ENCODE measurements at regions not wholly inside any gene's neighbourhood (a gene's known extent, or its start where the extent isn't known, plus 50 kb on each side); places are given as distances from the start of the nearest gene placed in this dataset.

DNA sequence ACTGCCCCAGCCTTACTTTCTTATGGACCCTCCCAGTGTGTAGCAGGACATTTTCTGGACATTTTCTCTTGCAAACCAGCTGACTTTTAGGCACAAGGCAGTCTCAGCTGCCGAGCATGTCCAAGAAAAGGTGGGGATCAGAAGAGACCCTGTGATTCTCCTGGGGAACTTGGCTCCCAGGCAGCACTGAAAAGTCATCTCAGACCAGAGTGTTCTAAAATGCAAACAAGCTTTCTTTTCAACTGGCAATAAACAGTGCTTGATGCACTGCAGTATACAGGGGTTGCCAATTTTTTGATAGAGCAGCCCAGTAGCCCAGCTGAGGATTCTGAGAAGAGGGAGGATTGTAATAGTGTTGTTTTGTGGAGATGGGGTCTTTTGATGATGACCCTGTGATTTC lies 168.0 kb upstream of the PHYHIPL start:
- TF ChIP-seq SMC3 (conservative IDR thresholded peaks at IDR 0.05; ENCODE audit: poor library complexity) (no peak), TAF1 (IDR thresholded peaks at IDR 0.05; ENCODE audit: low read depth) (no peak), MXI1 (conservative IDR thresholded peaks at IDR 0.05; ENCODE audit: poor library complexity, severe bottlenecking) (no peak), EP300 (conservative IDR thresholded peaks at IDR 0.05; ENCODE audit: poor library complexity, severe bottlenecking) (no peak), RAD21 (conservative IDR thresholded peaks at IDR 0.05) (no peak)
- no peaks in the 10 kb centered on the region for H3K9me2 ChIP-seq (ENCODE audit: insufficient read depth, low read length)
- H3K4me3 ChIP-seq (ENCODE audit: low read length), result no peak overlapping the region
- H3K27ac ChIP-seq (ENCODE audit: low read length), result no peak overlapping the region
- H2AFZ ChIP-seq (ENCODE audit: low read depth, low read length), result no peak overlapping the region
- no peaks in the 10 kb centered on the region for H3F3A ChIP-seq (ENCODE audit: insufficient read depth, low read length, poor library complexity, severe bottlenecking)
- H3K9ac ChIP-seq (ENCODE audit: low read length), result no peak overlapping the region
- H3K36me3 ChIP-seq (ENCODE audit: insufficient read depth, low read length), result no peaks in the 10 kb centered on the region
- no peak overlapping the region for H3K4me2 ChIP-seq (ENCODE audit: low read length)
- no peaks in the 10 kb centered on the region for H3K79me2 ChIP-seq (replicated peaks; ENCODE audit: insufficient read depth, low read length)
- H4K20me1 ChIP-seq (ENCODE audit: insufficient read depth), result no peaks in the 10 kb centered on the region
- no peaks in the 10 kb centered on the region for H3K27me3 ChIP-seq (ENCODE audit: insufficient read depth, low read depth, low read length)
- no peaks in the 10 kb centered on the region for H3K9me3 ChIP-seq (ENCODE audit: low read length)

DNA sequence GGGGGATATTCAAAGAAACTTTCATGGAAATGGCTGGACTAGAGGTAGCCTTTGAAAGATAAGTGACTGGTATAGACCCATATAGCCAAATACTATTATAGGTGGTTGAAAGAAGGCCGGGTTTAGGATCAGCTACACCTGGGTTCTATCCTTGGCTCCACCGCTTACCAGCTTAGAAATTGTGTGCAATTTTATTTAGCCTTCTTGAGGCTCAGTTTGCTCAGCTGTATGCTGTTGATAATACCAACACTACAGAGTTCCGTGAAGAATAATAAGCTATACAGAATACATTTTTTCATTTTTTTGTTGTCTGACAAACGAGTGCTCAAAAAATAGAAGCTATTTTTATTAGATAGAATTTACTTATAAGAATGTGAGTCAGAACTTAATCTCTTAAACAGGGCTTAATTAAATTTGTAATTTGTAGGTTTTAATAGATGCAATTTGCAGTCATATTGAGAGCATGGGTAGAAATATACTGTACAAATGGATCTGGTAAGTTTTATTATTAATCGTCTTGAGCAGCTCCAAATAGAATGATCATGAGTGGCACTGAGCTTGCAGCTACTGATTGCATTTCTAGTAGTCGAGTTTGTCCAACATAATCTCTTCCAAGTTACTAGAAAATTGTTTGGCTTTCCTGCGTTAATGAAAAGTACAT lies 164.3 kb upstream of the PHYHIPL start:
- TF ChIP-seq EP300 (conservative IDR thresholded peaks at IDR 0.05; ENCODE audit: poor library complexity, severe bottlenecking) (no peak), MXI1 (conservative IDR thresholded peaks at IDR 0.05; ENCODE audit: poor library complexity, severe bottlenecking) (no peak), TAF1 (IDR thresholded peaks at IDR 0.05; ENCODE audit: low read depth) (no peak), POLR2AphosphoS5 (IDR thresholded peaks at IDR 0.05) (no peak), EZH2 (IDR thresholded peaks at IDR 0.05; ENCODE audit: borderline replicate concordance, insufficient read depth, low read length, poor library complexity, severe bottlenecking) (no peak), SMC3 (conservative IDR thresholded peaks at IDR 0.05; ENCODE audit: poor library complexity) (no peak), RAD21 (conservative IDR thresholded peaks at IDR 0.05) (no peak)
- TF ChIP-seq, protein P1, sequence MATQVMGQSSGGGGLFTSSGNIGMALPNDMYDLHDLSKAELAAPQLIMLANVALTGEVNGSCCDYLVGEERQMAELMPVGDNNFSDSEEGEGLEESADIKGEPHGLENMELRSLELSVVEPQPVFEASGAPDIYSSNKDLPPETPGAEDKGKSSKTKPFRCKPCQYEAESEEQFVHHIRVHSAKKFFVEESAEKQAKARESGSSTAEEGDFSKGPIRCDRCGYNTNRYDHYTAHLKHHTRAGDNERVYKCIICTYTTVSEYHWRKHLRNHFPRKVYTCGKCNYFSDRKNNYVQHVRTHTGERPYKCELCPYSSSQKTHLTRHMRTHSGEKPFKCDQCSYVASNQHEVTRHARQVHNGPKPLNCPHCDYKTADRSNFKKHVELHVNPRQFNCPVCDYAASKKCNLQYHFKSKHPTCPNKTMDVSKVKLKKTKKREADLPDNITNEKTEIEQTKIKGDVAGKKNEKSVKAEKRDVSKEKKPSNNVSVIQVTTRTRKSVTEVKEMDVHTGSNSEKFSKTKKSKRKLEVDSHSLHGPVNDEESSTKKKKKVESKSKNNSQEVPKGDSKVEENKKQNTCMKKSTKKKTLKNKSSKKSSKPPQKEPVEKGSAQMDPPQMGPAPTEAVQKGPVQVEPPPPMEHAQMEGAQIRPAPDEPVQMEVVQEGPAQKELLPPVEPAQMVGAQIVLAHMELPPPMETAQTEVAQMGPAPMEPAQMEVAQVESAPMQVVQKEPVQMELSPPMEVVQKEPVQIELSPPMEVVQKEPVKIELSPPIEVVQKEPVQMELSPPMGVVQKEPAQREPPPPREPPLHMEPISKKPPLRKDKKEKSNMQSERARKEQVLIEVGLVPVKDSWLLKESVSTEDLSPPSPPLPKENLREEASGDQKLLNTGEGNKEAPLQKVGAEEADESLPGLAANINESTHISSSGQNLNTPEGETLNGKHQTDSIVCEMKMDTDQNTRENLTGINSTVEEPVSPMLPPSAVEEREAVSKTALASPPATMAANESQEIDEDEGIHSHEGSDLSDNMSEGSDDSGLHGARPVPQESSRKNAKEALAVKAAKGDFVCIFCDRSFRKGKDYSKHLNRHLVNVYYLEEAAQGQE (IDR thresholded peaks at IDR 0.05; ENCODE audit: borderline replicate concordance), result no peak
- H3K27me3 ChIP-seq (ENCODE audit: insufficient read depth, low read depth, low read length), result no peaks in the 10 kb centered on the region
- H3K9me3 ChIP-seq (ENCODE audit: low read length), result no peaks in the 10 kb centered on the region
- H3K79me2 ChIP-seq (replicated peaks; ENCODE audit: insufficient read depth, low read length), result no peaks in the 10 kb centered on the region
- H2AFZ ChIP-seq (ENCODE audit: low read depth, low read length), result no peak overlapping the region
- no peaks in the 10 kb centered on the region for H3K36me3 ChIP-seq (ENCODE audit: insufficient read depth, low read length)
- no peak overlapping the region for H3K4me2 ChIP-seq (ENCODE audit: low read length)
- no peaks in the 10 kb centered on the region for H3K9me2 ChIP-seq (ENCODE audit: insufficient read depth, low read length)
- H3K9ac ChIP-seq (ENCODE audit: low read length), result no peak overlapping the region
- no peak overlapping the region for H3K4me3 ChIP-seq (ENCODE audit: low read length)
- H3F3A ChIP-seq (ENCODE audit: insufficient read depth, low read length, poor library complexity, severe bottlenecking), result no peaks in the 10 kb centered on the region
- H3K27ac ChIP-seq (ENCODE audit: low read length), result no peak overlapping the region
- no peaks in the 10 kb centered on the region for H4K20me1 ChIP-seq (ENCODE audit: insufficient read depth)

DNA sequence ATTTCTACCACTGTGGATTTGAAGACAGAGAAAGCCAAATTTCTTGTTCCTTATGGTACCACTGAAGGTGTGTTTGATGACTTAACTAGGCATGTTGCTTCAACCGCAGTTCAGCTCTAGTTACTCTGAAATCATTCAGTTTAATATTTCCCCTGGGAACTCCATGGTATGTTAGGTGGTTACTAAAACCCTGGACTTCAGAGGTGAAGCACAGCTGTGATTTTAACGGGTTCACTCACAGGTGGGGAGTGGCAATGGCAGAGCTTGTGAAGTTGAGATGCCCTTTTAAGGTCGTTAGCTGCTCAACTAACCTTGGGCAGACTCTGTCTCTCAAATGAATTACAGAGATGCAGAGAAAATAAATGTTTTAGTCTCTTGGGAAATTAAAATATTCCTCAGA lies 163.6 kb upstream of the PHYHIPL start:
- no peak overlapping the region for H3K27ac ChIP-seq (ENCODE audit: low read length)
- no peaks in the 10 kb centered on the region for H3K9me2 ChIP-seq (ENCODE audit: insufficient read depth, low read length)
- no peak overlapping the region for H3K9ac ChIP-seq (ENCODE audit: low read length)

More for the DNA sequence above, 163.6 kb upstream of the PHYHIPL start:
- Histone ChIP-seq H4K20me1 (ENCODE audit: insufficient read depth) (no peaks in the 10 kb centered on the region), H3K36me3 (ENCODE audit: insufficient read depth, low read length) (no peaks in the 10 kb centered on the region), H3K4me3 (ENCODE audit: low read length) (no peak overlapping the region), H3F3A (ENCODE audit: insufficient read depth, low read length, poor library complexity, severe bottlenecking) (no peaks in the 10 kb centered on the region), H3K4me2 (ENCODE audit: low read length) (no peak overlapping the region), H3K79me2 (replicated peaks; ENCODE audit: insufficient read depth, low read length) (no peaks in the 10 kb centered on the region), H3K27me3 (ENCODE audit: insufficient read depth, low read depth, low read length) (no peaks in the 10 kb centered on the region), H3K9me3 (ENCODE audit: low read length) (no peaks in the 10 kb centered on the region), H2AFZ (ENCODE audit: low read depth, low read length) (no peak overlapping the region)
- TF ChIP-seq RAD21 (conservative IDR thresholded peaks at IDR 0.05), result no peak
- no peak for TF ChIP-seq MXI1 (conservative IDR thresholded peaks at IDR 0.05; ENCODE audit: poor library complexity, severe bottlenecking)
- TF ChIP-seq EP300 (conservative IDR thresholded peaks at IDR 0.05; ENCODE audit: poor library complexity, severe bottlenecking), result no peak
- TF ChIP-seq, protein P2, sequence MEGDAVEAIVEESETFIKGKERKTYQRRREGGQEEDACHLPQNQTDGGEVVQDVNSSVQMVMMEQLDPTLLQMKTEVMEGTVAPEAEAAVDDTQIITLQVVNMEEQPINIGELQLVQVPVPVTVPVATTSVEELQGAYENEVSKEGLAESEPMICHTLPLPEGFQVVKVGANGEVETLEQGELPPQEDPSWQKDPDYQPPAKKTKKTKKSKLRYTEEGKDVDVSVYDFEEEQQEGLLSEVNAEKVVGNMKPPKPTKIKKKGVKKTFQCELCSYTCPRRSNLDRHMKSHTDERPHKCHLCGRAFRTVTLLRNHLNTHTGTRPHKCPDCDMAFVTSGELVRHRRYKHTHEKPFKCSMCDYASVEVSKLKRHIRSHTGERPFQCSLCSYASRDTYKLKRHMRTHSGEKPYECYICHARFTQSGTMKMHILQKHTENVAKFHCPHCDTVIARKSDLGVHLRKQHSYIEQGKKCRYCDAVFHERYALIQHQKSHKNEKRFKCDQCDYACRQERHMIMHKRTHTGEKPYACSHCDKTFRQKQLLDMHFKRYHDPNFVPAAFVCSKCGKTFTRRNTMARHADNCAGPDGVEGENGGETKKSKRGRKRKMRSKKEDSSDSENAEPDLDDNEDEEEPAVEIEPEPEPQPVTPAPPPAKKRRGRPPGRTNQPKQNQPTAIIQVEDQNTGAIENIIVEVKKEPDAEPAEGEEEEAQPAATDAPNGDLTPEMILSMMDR (IDR thresholded peaks at IDR 0.05; ENCODE audit: poor library complexity, severe bottlenecking), result no peak
- no peak for TF ChIP-seq SMC3 (conservative IDR thresholded peaks at IDR 0.05; ENCODE audit: poor library complexity)
- TF ChIP-seq TAF1 (IDR thresholded peaks at IDR 0.05; ENCODE audit: low read depth), result no peak
- TF ChIP-seq POLR2AphosphoS5 (IDR thresholded peaks at IDR 0.05), result no peak
- TF ChIP-seq EZH2 (IDR thresholded peaks at IDR 0.05; ENCODE audit: borderline replicate concordance, insufficient read depth, low read length, poor library complexity, severe bottlenecking), result no peak
